K562 (cell line): ENCODE measurements at regions not wholly inside any gene's neighbourhood (a gene's known extent, or its start where the extent isn't known, plus 50 kb on each side); places are given as distances from the start of the nearest gene placed in this dataset.

Source experiments
- ATAC-seq: fragments of 200-7000 bp; cut with Tn5 transposase; 3 replicates; pipeline ENCODE4 v1.9.1; 2020; ENCODE audit warnings: moderate library complexity
- BruUV-seq: library from RNA; stranded (reverse); fragments of 400-500 nt; replicated peaks from 2 replicates; lab custom pipeline; 2021; lab: Mats Ljungman, UMichigan
- CTCF ChIA-PET: fragments of 300-600 bp; formaldehyde crosslinking; extraction: SDS; loops from one replicate; lab custom pipeline; 2021; ENCODE audit warnings: low intra/inter-chr PET ratio; lab: Yijun Ruan, JAX
- POLR2A ChIA-PET: fragments of 300-600, 350-650 bp; sonication (Branson Sonifier 250); formaldehyde crosslinking; extraction: SDS; loops from one replicate; lab custom pipeline; 2021; ENCODE audit warnings: antibody characterized with exemption, inconsistent platforms; lab: Yijun Ruan, JAX
- DNase-seq, 4 experiments: peaks; one replicate each; pipeline versions ENCODE4 v3.0.0 to v3.0.0-alpha.2; 2011 to 2018; ENCODE audit warnings: low spot score in 3 of 4, mixed read lengths in 3 of 4; ENCODE audit errors: extremely low read depth in 1 of 4
- FAIRE-seq: peaks from 2 replicates; lab custom pipeline; 2011; peaks lifted over from hg19 to GRCh38; lab: Jason Lieb, UNC
- H2AFZ ChIP-seq: 2 replicates; pipeline ENCODE4 v1.6.0; 2011; ENCODE audit warnings: low read depth, low read length, control low read depth, inconsistent platforms
- H3K27ac ChIP-seq: fragments of 200-600 bp; 3 replicates; pipeline ENCODE4 v1.8.0; 2011; ENCODE audit warnings: low read depth, mild to moderate bottlenecking, control low read depth, inconsistent platforms, low read length, moderate library complexity, mixed read lengths; ENCODE audit errors: extremely low read depth
- H3K27me3 ChIP-seq, 2 experiments: fragments of 300-600 bp in 1 of 2; 2 replicates in 1 of 2; 3 replicates in 1 of 2; pipeline versions ENCODE4 v1.6.0 to v1.8.0; 2011; ENCODE audit warnings: inconsistent platforms in 2 of 2, low read length in 2 of 2, mild to moderate bottlenecking in 1 of 2, mixed read lengths in 1 of 2, moderate library complexity in 1 of 2; ENCODE audit not compliant: control insufficient read depth in 2 of 2, insufficient read depth in 2 of 2
- H3K36me3 ChIP-seq: fragments of 300-600 bp; 3 replicates; pipeline ENCODE4 v1.8.0; 2011; ENCODE audit warnings: mild to moderate bottlenecking, low read length, inconsistent platforms; ENCODE audit not compliant: control insufficient read depth, insufficient read depth
- H3K4me1 ChIP-seq, 2 experiments: fragments of 200-600 bp in 1 of 2; replicated peaks in 1 of 2; 2 replicates in 1 of 2; 3 replicates in 1 of 2; pipeline versions ENCODE4 v1.5.1 to v1.8.0; 2011; ENCODE audit warnings: inconsistent platforms in 2 of 2, low read length in 2 of 2, mild to moderate bottlenecking in 1 of 2, mixed read lengths in 1 of 2, moderate library complexity in 1 of 2; ENCODE audit not compliant: control insufficient read depth in 2 of 2, insufficient read depth in 2 of 2
- H3K4me2 ChIP-seq: 2 replicates; pipeline ENCODE4 v1.6.1; 2011; ENCODE audit warnings: low read length, control low read depth, inconsistent platforms, mixed read lengths; ENCODE audit not compliant: insufficient read depth
- H3K4me3 ChIP-seq: fragments of 200-600 bp; sonication (generic), shearing (Covaris generic); 2 replicates; pipeline ENCODE4 v1.5.1; 2016; ENCODE audit warnings: control low read depth, inconsistent platforms
- H3K79me2 ChIP-seq: fragments of 200-600 bp; 3 replicates; pipeline ENCODE4 v1.8.0; 2011; ENCODE audit warnings: low read length, inconsistent platforms; ENCODE audit not compliant: control insufficient read depth, insufficient read depth
- H3K9ac ChIP-seq, 2 experiments: 2 replicates each; pipeline versions ENCODE4 v1.6.0 to v1.6.1; 2011; ENCODE audit warnings: low read depth in 2 of 2, low read length in 2 of 2, control low read depth in 1 of 2, inconsistent platforms in 1 of 2, mild to moderate bottlenecking in 1 of 2, mixed read lengths in 1 of 2; ENCODE audit not compliant: insufficient read depth in 1 of 2
- H3K9me1 ChIP-seq: one replicate; pipeline ENCODE4 v1.6.0; 2011; ENCODE audit warnings: inconsistent platforms, mild to moderate bottlenecking, low read length, moderate library complexity; ENCODE audit not compliant: control insufficient read depth, insufficient read depth
- H3K9me3 ChIP-seq: replicated peaks from 2 replicates; pipeline ENCODE4 v1.5.1; 2011; ENCODE audit warnings: low read depth, low read length, inconsistent platforms; ENCODE audit not compliant: control insufficient read depth, insufficient read depth
- H4K20me1 ChIP-seq: replicated peaks from 2 replicates; pipeline ENCODE4 v1.6.1; 2011; ENCODE audit warnings: low read length, inconsistent platforms, mixed read lengths; ENCODE audit not compliant: control insufficient read depth, insufficient read depth
- BDP1 ChIP-seq: IDR thresholded peaks from 3 replicates; pipeline ENCODE4 v1.6.1; 2011; ENCODE audit not compliant: insufficient read length, insufficient read depth
- KDM5B ChIP-seq: fragments of 200-600 bp; sonication (generic); IDR thresholded peaks from 2 replicates; pipeline ENCODE4 v1.6.1; 2012; ENCODE audit warnings: low read depth, mild to moderate bottlenecking, moderate library complexity, low read length, control low read depth, inconsistent platforms; ENCODE audit not compliant: insufficient replicate concordance
- MEIS2 ChIP-seq: fragments of 450-650 bp; IDR thresholded peaks from 2 replicates; pipeline ENCODE4 v1.6.1; 2014; ENCODE audit warnings: mild to moderate bottlenecking; ENCODE audit not compliant: partially characterized antibody
- NFYB ChIP-seq: IDR thresholded peaks from 2 replicates; pipeline ENCODE4 v1.6.1; 2011; ENCODE audit warnings: mild to moderate bottlenecking, moderate library complexity; ENCODE audit not compliant: insufficient read length; ENCODE audit errors: extremely low read depth
- PHF21A ChIP-seq: fragments of 450-650 bp; IDR thresholded peaks from 2 replicates; pipeline ENCODE4 v1.6.1; 2017; ENCODE audit warnings: low read depth, borderline replicate concordance
- POLR2G ChIP-seq: fragments of 200-400 bp; formaldehyde crosslinking; IDR thresholded peaks from 2 replicates; pipeline ENCODE4 v1.6.1; 2017; ENCODE audit warnings: low read depth, mild to moderate bottlenecking, antibody characterized with exemption, low read length, moderate library complexity
- REST ChIP-seq, 2 experiments: fragments of 450-650 bp; formaldehyde crosslinking in 1 of 2; IDR thresholded peaks; 2 replicates each; pipeline versions ENCODE4 v1.4.0 to v1.6.1; 2014 to 2020; ENCODE audit warnings: mild to moderate bottlenecking in 2 of 2, borderline replicate concordance in 1 of 2, low read depth in 1 of 2
- SRSF1 ChIP-seq: fragments of 200-400 bp; formaldehyde crosslinking; IDR thresholded peaks from 2 replicates; pipeline ENCODE4 v1.6.1; 2017; ENCODE audit warnings: mild to moderate bottlenecking, low read depth, low read length, moderate library complexity
- U2AF2 ChIP-seq: fragments of 200-400 bp; formaldehyde crosslinking; optimal IDR thresholded peaks from 2 replicates; pipeline ENCODE3; 2017; ENCODE audit warnings: low read depth, mild to moderate bottlenecking, low read length
- ZNF592 ChIP-seq: fragments of 450-650 bp; IDR thresholded peaks from 2 replicates; pipeline ENCODE4 v1.6.1; 2017; ENCODE audit warnings: antibody characterized with exemption, mild to moderate bottlenecking
- WGBS: fragments of 100-300 bp; shearing (Covaris generic); methylation state at CpG from one replicate; pipeline ENCODE4 v1.1.6; 2016; ENCODE audit warnings: low coverage, mixed read lengths; ENCODE audit not compliant: insufficient coverage; ENCODE audit errors: missing lambda C conversion rate; 5-methylcytosine and 5-hydroxymethylcytosine counted together
- in situ Hi-C: fragments of 300-500 bp; cut with MboI; formaldehyde crosslinking; loops from 4 replicates; pipeline ENCODE4 v1.15.0; 2018; ENCODE audit warnings: inconsistent platforms, mixed read lengths
- intact Hi-C: fragments of 100-400 bp; cut with micrococcal nuclease; formaldehyde crosslinking; loops from 2 replicates; pipeline ENCODE4 v1.14.2; 2022

GRCh38 chr2:53131416-53131815, 636.2 kb upstream of the CHAC2 start:
- Histone ChIP-seq H3K9me3 (0 out of 2 replicates have a peak, but pooled peaks cover 1% of the 10 kb centered on the region), H3K9me1 (no peaks in the 10 kb centered on the region), H4K20me1 (no peaks in the 10 kb centered on the region), H3K4me3 (no peak overlapping the region), H3K79me2 (no peaks in the 10 kb centered on the region), H3K27me3 (no peaks in the 10 kb centered on the region), H2AFZ (no peak overlapping the region), H3K36me3 (no peaks in the 10 kb centered on the region), H3K9ac (no peak overlapping the region), H3K27ac (no peak overlapping the region), H3K4me1 (no peaks in the 10 kb centered on the region), H3K4me2 (no peak overlapping the region)
- no peak for FAIRE-seq
- BruUV-seq: no TSS peak
- ChIA-PET POLR2A (no interaction called here), CTCF (no interaction called here)
- in situ Hi-C loops (no loop called here), intact Hi-C loops (no loop called here)
- 0% methylated on average over 1 of the region's 1 CpG for WGBS
- DNase-seq: no peak
- TF ChIP-seq SRSF1 (no peak), REST (IDR thresholded peaks at IDR 0.05; ENCODE audit: borderline replicate concordance) (no peak), REST (CRISPR knock-in tag; IDR thresholded peaks at IDR 0.05; ENCODE audit: low read depth) (no peak), BDP1 (no peak), NFYB (no peak), MEIS2 (no peak), PHF21A (no peak), KDM5B (no peak), U2AF2 (no peak), POLR2G (no peak), ZNF592 (no peak)
- ATAC-seq: no peak
